Liver (tissue), 8 donors: ENCODE measurements at regions not wholly inside any gene's neighbourhood (a gene's known extent, or its start where the extent isn't known, plus 50 kb on each side); places are given as distances from the start of the nearest gene placed in this dataset.

Experiments
- DNase-seq: peaks from one replicate; pipeline ENCODE4 v3.0.0-alpha.2; 2017; ENCODE audit warnings: low spot score
- H3K27ac ChIP-seq, 2 donors: one replicate each; pipeline ENCODE4 v1.7.0; 2013; ENCODE audit warnings: inconsistent platforms in 2 of 2, low read length in 2 of 2, control low read depth in 1 of 2, low read depth in 1 of 2, mild to moderate bottlenecking in 1 of 2
- H3K27me3 ChIP-seq, 4 donors: one replicate each; pipeline versions ENCODE4 v1.6.1 to v1.7.0; 2013; ENCODE audit warnings: low read length in 3 of 4, inconsistent platforms in 1 of 4, mild to moderate bottlenecking in 1 of 4, moderate library complexity in 1 of 4; ENCODE audit not compliant: control insufficient read depth in 4 of 4, insufficient read depth in 4 of 4
- H3K36me3 ChIP-seq, 4 donors: one replicate each; pipeline versions ENCODE4 v1.6.1 to v1.7.0; 2013; ENCODE audit warnings: low read length in 3 of 4, mild to moderate bottlenecking in 3 of 4, low read depth in 1 of 4, moderate library complexity in 1 of 4; ENCODE audit not compliant: control insufficient read depth in 4 of 4, insufficient read depth in 3 of 4
- H3K4me1 ChIP-seq, 4 donors: one replicate each; pipeline versions ENCODE4 v1.6.1 to v1.7.0; 2013; ENCODE audit warnings: low read length in 3 of 4, mild to moderate bottlenecking in 3 of 4, moderate library complexity in 1 of 4; ENCODE audit not compliant: control insufficient read depth in 4 of 4, insufficient read depth in 4 of 4
- H3K4me3 ChIP-seq, 3 donors: one replicate each; pipeline versions ENCODE4 v1.6.1 to v1.7.0; 2013; ENCODE audit warnings: low read length in 3 of 3, control low read depth in 1 of 3, low read depth in 1 of 3, mild to moderate bottlenecking in 1 of 3
- H3K9ac ChIP-seq, 2 donors: one replicate each; pipeline ENCODE4 v1.7.0; 2013; ENCODE audit warnings: low read length in 2 of 2, mild to moderate bottlenecking in 2 of 2, moderate library complexity in 2 of 2, control low read depth in 1 of 2, low read depth in 1 of 2
- H3K9me3 ChIP-seq, 4 donors: one replicate each; pipeline versions ENCODE4 v1.6.1 to v1.7.0; 2013; ENCODE audit warnings: low read length in 3 of 4; ENCODE audit not compliant: control insufficient read depth in 4 of 4
- EGR1 ChIP-seq, 2 donors: IDR thresholded peaks; 2 replicates each; pipeline ENCODE4 v1.6.1; 2016 to 2018; ENCODE audit warnings: antibody characterized with exemption in 2 of 2, low read depth in 2 of 2
- FOXA1 ChIP-seq: IDR thresholded peaks from 2 replicates; pipeline ENCODE4 v1.6.1; 2016; ENCODE audit warnings: antibody characterized with exemption
- FOXA2 ChIP-seq: IDR thresholded peaks from 2 replicates; pipeline ENCODE4 v1.6.1; 2016; ENCODE audit warnings: antibody characterized with exemption
- GABPA ChIP-seq, 2 donors: IDR thresholded peaks in 1 of 2; conservative IDR thresholded peaks in 1 of 2; 2 replicates each; pipeline ENCODE4 v1.6.1; 2016; ENCODE audit warnings: antibody characterized with exemption in 2 of 2, mild to moderate bottlenecking in 1 of 2, moderate library complexity in 1 of 2
- HNF4A ChIP-seq, 2 donors: conservative IDR thresholded peaks; 2 replicates each; pipeline ENCODE4 v1.6.1; 2016; ENCODE audit warnings: antibody characterized with exemption in 2 of 2, mild to moderate bottlenecking in 2 of 2
- HNF4G ChIP-seq: IDR thresholded peaks from 2 replicates; pipeline ENCODE4 v1.6.1; 2016; ENCODE audit warnings: antibody characterized with exemption
- JUND ChIP-seq, 2 donors: IDR thresholded peaks; 2 replicates each; pipeline ENCODE4 v1.6.1; 2016; ENCODE audit warnings: antibody characterized with exemption in 2 of 2
- NR2F2 ChIP-seq: IDR thresholded peaks from 2 replicates; pipeline ENCODE4 v1.6.1; 2016; ENCODE audit warnings: antibody characterized with exemption
- RAD21 ChIP-seq, 2 donors: IDR thresholded peaks; 2 replicates each; pipeline ENCODE4 v1.6.1; 2016; ENCODE audit warnings: antibody characterized with exemption in 2 of 2, mild to moderate bottlenecking in 2 of 2
- RXRA ChIP-seq, 2 donors: IDR thresholded peaks; 2 replicates each; pipeline ENCODE4 v1.6.1; 2017 to 2018; ENCODE audit warnings: antibody characterized with exemption in 2 of 2, mild to moderate bottlenecking in 1 of 2
- SP1 ChIP-seq: IDR thresholded peaks from 2 replicates; pipeline ENCODE4 v1.6.1; 2018; ENCODE audit warnings: antibody characterized with exemption, mild to moderate bottlenecking
- TAF1 ChIP-seq: conservative IDR thresholded peaks from 2 replicates; pipeline ENCODE4 v1.6.1; 2016; ENCODE audit warnings: antibody characterized with exemption, mild to moderate bottlenecking
- YY1 ChIP-seq: IDR thresholded peaks from 2 replicates; pipeline ENCODE4 v1.6.1; 2016; ENCODE audit warnings: antibody characterized with exemption, mild to moderate bottlenecking
- ZBTB33 ChIP-seq: IDR thresholded peaks from 2 replicates; pipeline ENCODE4 v1.6.1; 2016; ENCODE audit warnings: antibody characterized with exemption
- WGBS: extraction: QIAGEN DNeasy Blood & Tissue Kit; methylation state at CpG from one replicate; pipeline ENCODE4 v1.1.7; 2013; 5-methylcytosine and 5-hydroxymethylcytosine counted together
- TF ChIP-seq, protein P1 (sequence below): IDR thresholded peaks from 2 replicates; pipeline ENCODE4 v1.6.1; 2016; ENCODE audit warnings: antibody characterized with exemption, mild to moderate bottlenecking
- TF ChIP-seq, protein P2 (sequence below): IDR thresholded peaks from 2 replicates; pipeline ENCODE4 v1.6.1; 2016; ENCODE audit warnings: antibody characterized with exemption
- TF ChIP-seq, protein P3 (sequence below): fragments of 150-350 bp; IDR thresholded peaks from 2 replicates; pipeline ENCODE4 v1.5.1; 2017; ENCODE audit warnings: improper control_type of control experiment, low read depth, low read length; ENCODE audit not compliant: missing input control
- TF ChIP-seq, protein P4 (sequence below): IDR thresholded peaks from 2 replicates; pipeline ENCODE4 v1.6.1; 2016; ENCODE audit warnings: antibody characterized with exemption
- donor health status: healthy.
- donor health status: healthy.
- donor health status: healthy.
- donor health status: healthy.
- donor health status: healthy.

DNA sequence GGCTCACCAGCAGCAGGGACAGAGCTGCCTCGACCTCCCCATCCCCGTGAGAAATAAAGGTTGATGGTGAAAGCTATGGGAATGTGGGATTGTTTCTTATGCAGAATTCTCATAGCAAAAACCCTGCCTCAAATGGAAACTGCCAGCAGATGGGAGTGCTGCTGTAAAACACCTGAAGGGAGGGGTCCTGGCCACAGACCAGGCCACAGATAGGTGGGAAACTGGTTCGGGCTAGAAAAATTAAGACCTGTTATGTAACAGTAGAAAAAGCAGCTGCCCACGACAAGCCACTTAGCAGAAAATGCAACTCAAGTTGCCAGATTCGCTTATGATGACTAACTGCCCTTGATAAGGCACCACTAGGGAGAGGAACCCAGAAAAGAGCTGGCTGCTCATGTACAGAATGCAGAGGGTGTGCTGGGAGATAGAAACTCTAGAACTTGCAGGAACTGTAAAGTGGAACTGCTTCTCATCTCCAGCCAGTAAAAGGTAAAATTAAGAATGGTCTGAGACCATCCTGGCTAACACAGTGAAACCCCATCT, 114.5 kb upstream of the SALL3 start:
- 66% methylated on average over 5 of the region's 5 CpGs for WGBS
- Histone ChIP-seq H3K36me3 (no peaks in the 10 kb centered on the region), H3K27ac (no peak overlapping the region), H3K9ac (no peak overlapping the region), H3K27me3 (peaks cover 0 to 8% (median 2%) of the 10 kb centered on the region in 4 donors), H3K9me3 (no peaks in the 10 kb centered on the region), H3K4me1 (no peaks in the 10 kb centered on the region), H3K4me3 (no peak overlapping the region)
- DNase-seq: no peak
- TF ChIP-seq GABPA (IDR thresholded peaks at IDR 0.05 in 1 of 2, conservative IDR thresholded peaks at IDR 0.05 in 1 of 2): no peak
- no peak for TF ChIP-seq TAF1
- no peak for TF ChIP-seq JUND (IDR thresholded peaks at IDR 0.05)
- TF ChIP-seq FOXA2: no peak
- no peak for TF ChIP-seq YY1
- no peak for TF ChIP-seq SP1
- TF ChIP-seq HNF4A (conservative IDR thresholded peaks at IDR 0.05): no peak
- no peak for TF ChIP-seq RXRA (IDR thresholded peaks at IDR 0.05)
- TF ChIP-seq, protein P1, sequence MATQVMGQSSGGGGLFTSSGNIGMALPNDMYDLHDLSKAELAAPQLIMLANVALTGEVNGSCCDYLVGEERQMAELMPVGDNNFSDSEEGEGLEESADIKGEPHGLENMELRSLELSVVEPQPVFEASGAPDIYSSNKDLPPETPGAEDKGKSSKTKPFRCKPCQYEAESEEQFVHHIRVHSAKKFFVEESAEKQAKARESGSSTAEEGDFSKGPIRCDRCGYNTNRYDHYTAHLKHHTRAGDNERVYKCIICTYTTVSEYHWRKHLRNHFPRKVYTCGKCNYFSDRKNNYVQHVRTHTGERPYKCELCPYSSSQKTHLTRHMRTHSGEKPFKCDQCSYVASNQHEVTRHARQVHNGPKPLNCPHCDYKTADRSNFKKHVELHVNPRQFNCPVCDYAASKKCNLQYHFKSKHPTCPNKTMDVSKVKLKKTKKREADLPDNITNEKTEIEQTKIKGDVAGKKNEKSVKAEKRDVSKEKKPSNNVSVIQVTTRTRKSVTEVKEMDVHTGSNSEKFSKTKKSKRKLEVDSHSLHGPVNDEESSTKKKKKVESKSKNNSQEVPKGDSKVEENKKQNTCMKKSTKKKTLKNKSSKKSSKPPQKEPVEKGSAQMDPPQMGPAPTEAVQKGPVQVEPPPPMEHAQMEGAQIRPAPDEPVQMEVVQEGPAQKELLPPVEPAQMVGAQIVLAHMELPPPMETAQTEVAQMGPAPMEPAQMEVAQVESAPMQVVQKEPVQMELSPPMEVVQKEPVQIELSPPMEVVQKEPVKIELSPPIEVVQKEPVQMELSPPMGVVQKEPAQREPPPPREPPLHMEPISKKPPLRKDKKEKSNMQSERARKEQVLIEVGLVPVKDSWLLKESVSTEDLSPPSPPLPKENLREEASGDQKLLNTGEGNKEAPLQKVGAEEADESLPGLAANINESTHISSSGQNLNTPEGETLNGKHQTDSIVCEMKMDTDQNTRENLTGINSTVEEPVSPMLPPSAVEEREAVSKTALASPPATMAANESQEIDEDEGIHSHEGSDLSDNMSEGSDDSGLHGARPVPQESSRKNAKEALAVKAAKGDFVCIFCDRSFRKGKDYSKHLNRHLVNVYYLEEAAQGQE: no peak
- TF ChIP-seq RAD21 (IDR thresholded peaks at IDR 0.05): no peak
- TF ChIP-seq, protein P2, sequence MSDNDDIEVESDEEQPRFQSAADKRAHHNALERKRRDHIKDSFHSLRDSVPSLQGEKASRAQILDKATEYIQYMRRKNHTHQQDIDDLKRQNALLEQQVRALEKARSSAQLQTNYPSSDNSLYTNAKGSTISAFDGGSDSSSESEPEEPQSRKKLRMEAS: no peak
- TF ChIP-seq ZBTB33: no peak
- no peak for TF ChIP-seq NR2F2
- TF ChIP-seq, protein P3, sequence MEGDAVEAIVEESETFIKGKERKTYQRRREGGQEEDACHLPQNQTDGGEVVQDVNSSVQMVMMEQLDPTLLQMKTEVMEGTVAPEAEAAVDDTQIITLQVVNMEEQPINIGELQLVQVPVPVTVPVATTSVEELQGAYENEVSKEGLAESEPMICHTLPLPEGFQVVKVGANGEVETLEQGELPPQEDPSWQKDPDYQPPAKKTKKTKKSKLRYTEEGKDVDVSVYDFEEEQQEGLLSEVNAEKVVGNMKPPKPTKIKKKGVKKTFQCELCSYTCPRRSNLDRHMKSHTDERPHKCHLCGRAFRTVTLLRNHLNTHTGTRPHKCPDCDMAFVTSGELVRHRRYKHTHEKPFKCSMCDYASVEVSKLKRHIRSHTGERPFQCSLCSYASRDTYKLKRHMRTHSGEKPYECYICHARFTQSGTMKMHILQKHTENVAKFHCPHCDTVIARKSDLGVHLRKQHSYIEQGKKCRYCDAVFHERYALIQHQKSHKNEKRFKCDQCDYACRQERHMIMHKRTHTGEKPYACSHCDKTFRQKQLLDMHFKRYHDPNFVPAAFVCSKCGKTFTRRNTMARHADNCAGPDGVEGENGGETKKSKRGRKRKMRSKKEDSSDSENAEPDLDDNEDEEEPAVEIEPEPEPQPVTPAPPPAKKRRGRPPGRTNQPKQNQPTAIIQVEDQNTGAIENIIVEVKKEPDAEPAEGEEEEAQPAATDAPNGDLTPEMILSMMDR: no peak
- TF ChIP-seq, protein P4, sequence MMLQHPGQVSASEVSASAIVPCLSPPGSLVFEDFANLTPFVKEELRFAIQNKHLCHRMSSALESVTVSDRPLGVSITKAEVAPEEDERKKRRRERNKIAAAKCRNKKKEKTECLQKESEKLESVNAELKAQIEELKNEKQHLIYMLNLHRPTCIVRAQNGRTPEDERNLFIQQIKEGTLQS: no peak
- TF ChIP-seq EGR1 (IDR thresholded peaks at IDR 0.05; ENCODE audit: low read depth in 2 of 2): no peak
- TF ChIP-seq HNF4G: no peak
- TF ChIP-seq FOXA1: no peak
